Pons (tissue), 1 donor: ENCODE measurements at regions not wholly inside any gene's neighbourhood (a gene's known extent, or its start where the extent isn't known, plus 50 kb on each side); places are given as distances from the start of the nearest gene placed in this dataset.

Experiments used
- DNase-seq: peaks from one replicate; pipeline ENCODE4 v3.0.0-alpha.2; 2016; ENCODE audit warnings: low spot score

GRCh38 chr20:50242548-50242862 is 51.9 kb downstream of the CEBPB start:
- DNase-seq: no peak

DNA sequence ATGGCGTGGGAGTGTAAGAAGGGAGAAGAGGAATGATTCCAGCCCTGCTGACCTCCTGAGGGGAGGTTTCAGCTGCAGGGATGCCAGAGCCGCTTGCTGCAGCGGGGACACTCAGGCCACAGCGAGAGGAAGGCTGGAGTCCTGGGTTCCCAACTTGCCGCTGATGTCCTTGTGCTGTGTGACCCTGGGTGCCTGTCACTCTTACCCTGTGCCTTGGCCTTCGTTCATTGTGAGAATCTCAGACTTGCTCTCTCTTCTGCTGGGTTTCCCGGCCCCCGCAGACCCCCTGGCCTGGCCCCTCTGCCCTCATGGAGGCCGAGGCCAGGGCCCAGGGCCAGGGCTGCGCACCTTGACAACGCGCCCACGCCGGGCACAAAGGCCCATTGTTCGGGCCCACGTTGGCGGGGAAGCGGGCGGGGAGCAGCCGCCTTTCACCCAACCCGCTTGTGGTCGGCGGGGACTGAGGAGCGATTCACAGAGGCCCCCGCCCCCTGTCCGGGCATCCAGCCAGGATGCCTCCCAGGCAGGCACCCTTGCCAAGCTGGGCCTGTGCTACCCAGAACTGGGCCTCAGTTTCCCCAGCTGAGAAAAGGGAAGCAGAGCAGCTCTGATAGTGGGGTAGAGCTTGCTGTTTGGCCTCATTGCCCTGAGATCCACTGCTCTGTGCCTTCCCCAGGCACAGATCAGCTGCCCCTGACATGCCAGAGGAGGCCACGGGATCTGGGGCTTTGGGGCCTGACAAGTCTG is 52.4 kb downstream of the CEBPB start:
- peak; percentile 81 for DNase-seq

DNA sequence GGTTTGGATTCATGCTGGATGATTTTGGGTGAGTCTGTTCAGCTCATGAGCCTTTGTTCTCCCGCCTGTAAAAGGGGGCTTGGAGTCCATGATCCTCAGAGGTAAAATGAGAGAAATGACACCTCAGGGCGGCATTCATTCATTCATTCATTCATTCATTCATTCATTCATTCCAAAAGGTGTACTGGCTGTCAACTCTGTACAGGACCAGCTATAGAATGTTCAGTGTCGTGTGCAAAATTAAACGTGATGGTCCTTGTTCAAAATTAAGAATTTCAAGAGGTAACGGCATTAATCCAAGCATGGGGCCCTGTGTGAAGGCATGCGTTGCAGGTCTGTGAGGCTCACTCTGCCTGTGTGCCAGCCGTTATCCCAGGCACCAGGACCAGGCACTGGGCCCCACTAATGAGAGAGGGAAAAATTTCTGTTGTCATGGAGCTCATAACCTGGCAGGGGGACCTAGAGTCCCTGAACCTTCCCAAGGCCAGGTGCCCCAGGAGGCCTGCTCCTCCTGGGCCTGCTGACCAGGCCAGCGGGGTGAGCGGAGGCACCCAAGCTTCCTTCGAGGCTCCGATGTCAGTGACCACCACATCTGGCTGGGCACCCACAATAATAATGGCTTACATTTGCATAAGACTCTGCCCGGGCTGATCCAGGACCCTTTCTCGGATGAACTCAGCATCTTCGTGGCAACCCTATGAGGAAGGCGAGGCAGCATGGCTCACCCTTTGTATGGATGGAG is 53.2 kb downstream of the CEBPB start:
- DNase-seq: no peak

GRCh38 chr20:50244352-50245149 is 53.9 kb downstream of the CEBPB start:
- DNase-seq: no peak

GRCh38 chr20:50245498-50246366 is 55.1 kb downstream of the CEBPB start:
- DNase-seq: no peak

DNA sequence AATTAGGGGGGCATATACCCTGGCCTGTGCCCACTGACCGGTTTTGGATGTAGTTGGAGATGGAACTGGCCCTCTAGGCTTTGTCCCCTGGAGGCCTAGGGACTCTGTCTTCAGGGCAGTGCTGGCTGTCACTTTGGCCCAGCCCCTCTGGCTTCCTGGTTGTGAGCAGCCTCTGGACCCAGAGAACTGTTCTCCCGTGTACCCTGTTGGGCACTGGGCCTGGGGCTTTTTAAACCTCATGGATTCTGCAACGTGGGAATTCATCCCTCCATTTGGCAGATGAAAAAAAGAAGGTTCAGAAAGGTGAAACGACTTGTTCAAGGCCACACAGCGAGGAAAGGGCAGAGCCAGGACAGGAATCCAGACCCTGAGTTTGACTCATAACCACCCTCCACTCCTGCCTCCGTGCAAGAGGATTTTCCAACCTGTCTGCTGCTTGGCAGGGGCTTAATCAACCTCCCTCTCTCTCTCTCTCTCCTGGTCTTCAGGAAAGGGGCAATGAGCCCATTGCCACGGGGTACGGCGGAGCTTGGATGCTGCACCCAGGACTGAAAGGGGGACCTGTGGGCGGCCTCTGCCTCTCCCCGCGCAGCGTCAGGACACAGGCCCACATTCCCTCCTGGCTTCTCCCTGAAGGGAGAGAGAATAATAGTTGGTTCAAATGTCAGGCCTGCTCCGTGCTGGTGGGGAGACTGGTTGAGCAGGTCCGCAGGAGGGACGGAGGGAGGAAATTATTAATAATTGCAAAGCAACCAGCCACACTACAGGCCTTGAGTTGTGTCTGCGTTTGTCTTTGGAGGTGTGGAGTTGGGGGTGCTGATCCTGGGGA is 56.0 kb downstream of the CEBPB start:
- DNase-seq: no peak

DNA sequence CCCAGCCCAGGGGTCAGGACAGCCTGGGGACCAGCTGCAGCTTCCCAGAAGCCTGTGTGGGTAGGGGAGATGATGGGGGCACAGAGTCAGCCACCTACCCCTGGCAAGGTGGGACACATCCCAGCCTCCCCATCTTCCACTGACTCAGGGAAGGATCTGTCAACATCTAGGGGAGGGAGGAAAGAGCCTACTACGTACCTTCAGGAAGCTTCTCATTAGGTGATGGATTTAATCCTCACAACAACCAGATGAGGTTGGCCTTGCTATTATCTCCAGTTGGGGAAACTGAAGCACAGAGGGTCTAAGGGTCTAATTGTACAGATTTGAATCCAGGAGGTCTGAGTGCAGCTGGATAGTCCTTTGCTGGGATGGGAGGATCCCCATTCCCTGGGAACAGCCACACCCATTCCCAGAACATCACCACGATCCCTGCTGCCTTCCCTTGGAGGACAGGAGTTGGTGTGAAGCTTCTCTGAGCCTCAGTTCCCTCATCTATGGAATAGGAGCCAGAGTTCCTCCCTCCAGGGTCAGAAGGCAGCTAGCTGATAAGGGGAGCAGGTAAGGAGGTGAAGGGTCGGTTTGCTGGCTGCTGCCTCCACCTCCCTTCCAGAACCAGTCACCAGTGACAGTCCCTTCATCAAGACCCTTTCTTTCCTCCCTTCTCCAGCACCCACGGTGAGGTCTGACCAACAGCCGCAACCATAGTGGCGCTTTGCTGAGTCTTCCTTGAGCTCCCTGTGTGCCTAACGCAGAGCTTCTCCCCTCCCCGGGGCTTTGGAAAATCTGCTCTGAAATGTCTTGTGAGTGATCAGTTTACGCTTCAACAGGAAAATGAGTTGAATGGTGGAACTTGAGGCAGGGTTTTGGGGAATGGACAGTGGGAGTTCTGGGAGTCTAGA is 56.8 kb downstream of the CEBPB start:
- DNase-seq: no peak

GRCh38 chr20:50248104-50248641 is 57.5 kb downstream of the CEBPB start:
- no peak for DNase-seq

DNA sequence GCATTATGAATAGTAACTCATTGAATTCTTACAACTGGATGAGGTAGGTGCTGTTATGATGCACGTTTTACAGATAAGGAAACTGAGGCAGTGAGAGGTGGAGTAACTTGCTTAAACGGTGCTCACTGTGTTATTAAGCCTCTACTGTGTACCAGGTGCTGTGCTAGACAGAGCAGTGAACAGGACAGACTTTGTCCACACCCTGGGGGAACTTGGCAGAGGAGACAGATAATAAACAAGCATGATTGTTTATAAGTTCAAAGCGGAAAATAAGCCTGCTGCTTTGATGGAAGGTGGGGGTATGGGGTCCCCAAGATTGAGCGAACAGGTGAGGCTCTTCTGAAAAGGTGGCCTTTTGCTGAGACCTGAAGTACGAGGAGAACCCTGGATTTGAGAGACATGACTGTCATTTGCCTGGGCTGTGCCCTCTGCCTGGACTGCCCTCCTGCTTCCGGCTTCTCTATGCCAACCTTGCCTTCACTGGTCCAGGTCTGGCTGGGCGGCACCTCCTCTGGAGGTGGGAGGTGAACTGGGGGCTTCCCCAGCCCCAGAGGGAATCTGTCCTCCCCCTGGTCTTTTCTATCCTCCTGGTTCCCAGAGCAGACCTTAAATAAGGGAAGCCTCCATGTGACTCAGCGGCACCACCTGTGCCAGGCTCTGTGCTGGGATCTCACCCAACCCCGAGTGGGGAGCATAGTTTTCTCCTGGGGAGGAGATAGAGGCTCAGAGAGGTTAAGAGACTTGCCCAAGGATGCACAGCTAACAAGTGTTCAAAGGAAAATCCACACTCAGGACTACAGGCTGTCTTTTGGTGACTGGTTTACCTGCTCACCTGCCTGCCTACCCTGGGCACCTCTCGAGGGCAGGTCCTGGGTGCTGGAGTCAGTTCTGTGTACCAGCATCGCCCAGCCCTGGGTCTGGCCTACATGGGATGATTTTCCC is 59.1 kb downstream of the CEBPB start:
- DNase-seq: no peak

GRCh38 chr20:50250679-50251382 is 60.2 kb downstream of the CEBPB start:
- no peak for DNase-seq

GRCh38 chr20:50251383-50251748 is 60.7 kb downstream of the CEBPB start:
- no peak for DNase-seq

GRCh38 chr20:50251992-50252511 is 61.4 kb downstream of the CEBPB start:
- DNase-seq: no peak

DNA sequence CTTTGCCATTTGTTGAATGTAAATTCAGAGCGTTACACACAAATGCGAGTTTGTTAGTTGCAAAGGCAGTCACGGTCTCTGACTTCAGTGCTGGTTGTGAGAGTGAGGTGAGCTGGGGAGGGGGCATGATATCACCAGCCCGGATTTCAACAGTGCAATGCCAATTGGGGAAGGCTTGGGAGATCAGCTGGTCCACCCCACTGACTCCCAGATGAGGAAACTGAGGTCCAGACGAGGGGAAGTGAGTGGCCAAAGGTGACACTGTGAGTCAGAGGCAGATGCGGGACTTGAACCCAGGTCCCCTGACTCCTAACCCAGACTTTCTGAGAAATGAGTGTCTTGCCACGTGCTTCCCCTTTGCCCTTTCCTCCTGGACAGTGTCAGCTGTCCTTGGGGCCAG is 62.1 kb downstream of the CEBPB start:
- DNase-seq: no peak

DNA sequence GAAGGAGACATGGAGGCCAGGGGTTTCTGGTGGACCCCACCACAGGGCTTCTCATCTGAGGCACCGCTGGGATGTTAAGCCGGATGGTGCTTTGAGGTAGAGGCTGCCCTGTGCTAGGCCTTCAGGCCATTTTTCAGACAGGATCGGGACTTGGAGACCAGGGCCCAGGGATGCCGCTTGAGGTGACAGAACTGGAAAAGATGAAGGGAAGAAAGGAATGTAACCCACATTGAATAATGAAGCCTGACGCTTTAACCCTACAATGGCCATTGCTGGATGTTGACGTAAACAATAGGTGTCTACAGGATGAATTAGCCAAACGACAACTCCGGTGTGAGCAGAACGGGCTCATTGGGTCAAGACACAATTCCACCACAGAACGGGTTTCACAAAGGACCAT is 62.5 kb downstream of the CEBPB start:
- no peak for DNase-seq

DNA sequence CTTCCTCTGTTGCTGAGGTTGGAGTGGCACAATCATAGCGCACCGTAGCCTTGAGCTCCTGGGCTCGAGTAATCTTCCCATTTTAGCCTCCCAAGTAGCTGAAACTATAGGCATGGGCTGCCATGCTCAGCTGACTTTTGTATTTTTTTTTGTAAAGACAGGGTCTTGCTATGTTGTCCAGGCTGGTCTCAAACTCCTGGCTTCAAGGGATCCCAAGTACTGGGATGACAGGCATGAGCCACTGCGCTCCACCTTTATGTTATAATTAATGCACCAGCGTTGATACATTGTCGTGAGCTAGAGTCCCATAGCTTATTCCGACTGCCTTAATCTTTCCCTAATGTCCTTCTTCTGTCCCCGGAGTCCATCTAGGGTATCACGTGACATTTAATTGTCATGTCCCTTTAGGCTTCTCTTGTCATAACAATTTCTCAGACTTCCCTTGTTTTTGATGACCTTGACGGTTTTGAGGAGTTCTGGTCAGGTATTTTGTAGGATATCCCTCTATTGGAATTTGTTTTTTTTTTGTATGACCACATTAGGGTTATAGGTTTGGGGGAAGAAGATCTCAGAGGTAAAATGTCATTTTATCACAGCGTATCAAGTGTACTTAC is 63.9 kb downstream of the CEBPB start:
- DNase-seq: no peak

DNA sequence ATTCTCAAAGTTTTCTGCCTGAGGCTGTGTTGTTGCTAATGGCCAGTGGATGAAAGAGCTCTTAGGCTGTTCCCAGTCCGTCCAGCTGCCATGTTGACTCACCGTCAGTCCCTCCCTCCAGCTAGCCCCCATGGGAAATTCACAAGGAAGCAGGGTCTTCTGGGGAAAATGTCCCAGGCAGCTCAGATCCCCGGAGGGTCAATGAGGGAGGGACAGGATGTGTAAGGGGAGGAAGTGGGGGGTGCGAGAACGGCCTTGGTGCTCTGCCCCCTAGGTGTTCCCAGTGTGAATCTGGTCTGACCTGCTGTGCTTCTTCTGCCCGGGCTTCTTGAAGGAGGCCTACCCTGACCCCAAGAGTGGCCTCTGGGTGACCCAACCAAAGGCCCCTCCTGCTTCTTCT is 65.9 kb downstream of the CEBPB start:
- DNase-seq: no peak

- DNase-seq: no peak
These were observed 67.2 kb downstream of the CEBPB start for GRCh38 chr20:50257860-50258259.
